PC-9 (cell line): ENCODE measurements at regions not wholly inside any gene's neighbourhood (a gene's known extent, or its start where the extent isn't known, plus 50 kb on each side); places are given as distances from the start of the nearest gene placed in this dataset.

Experiments used
- BruUV-seq: library from RNA; stranded (reverse); fragments of 400-500 nt; replicated peaks from 2 replicates; lab custom pipeline; 2021; lab: Mats Ljungman, UMichigan
- CTCF ChIA-PET: fragments of 300-600 bp; sonication (Branson Sonifier 250); formaldehyde crosslinking; loops from one replicate; lab custom pipeline; 2022; ENCODE audit warnings: antibody characterized with exemption; lab: Charles Lee
- POLR2A ChIA-PET: fragments of 300-600 bp; sonication (Branson Sonifier 250); formaldehyde crosslinking; loops from one replicate; lab custom pipeline; 2022; ENCODE audit warnings: antibody characterized with exemption; ENCODE audit not compliant: unreplicated experiment; lab: Charles Lee
- DNase-seq, 2 experiments: peaks; one replicate each; pipeline versions ENCODE4 v3.0.0 to v3.0.0-alpha.2; 2015 to 2022; ENCODE audit warnings: mixed read lengths in 1 of 2
- H2AFZ ChIP-seq: fragments of 200-600 bp; sonication (generic); 2 replicates; pipeline ENCODE4 v1.8.1; 2017; ENCODE audit warnings: antibody characterized with exemption
- H3F3A ChIP-seq: fragments of 200-600 bp; sonication (generic); 2 replicates; pipeline ENCODE4 v1.8.1; 2017; ENCODE audit warnings: antibody characterized with exemption, mild to moderate bottlenecking, low read depth; ENCODE audit not compliant: insufficient read depth
- H3K27ac ChIP-seq: fragments of 200-600 bp; sonication (generic); 2 replicates; pipeline ENCODE4 v1.6.1; 2016; ENCODE audit warnings: mixed run types
- H3K27me3 ChIP-seq: fragments of 200-600 bp; sonication (generic); 2 replicates; pipeline ENCODE4 v1.6.1; 2016; ENCODE audit warnings: low read depth, mixed run types; ENCODE audit not compliant: insufficient read depth
- H3K36me3 ChIP-seq: fragments of 200-600 bp; sonication (generic); 2 replicates; pipeline ENCODE4 v1.6.1; 2016; ENCODE audit warnings: low read depth, mixed run types
- H3K4me1 ChIP-seq: fragments of 200-600 bp; sonication (generic); replicated peaks from 2 replicates; pipeline ENCODE4 v1.6.1; 2016; ENCODE audit warnings: mixed run types; ENCODE audit not compliant: insufficient read depth
- H3K4me2 ChIP-seq: fragments of 200-600 bp; sonication (generic); 2 replicates; pipeline ENCODE4 v1.6.1; 2017; ENCODE audit warnings: mixed run types
- H3K4me3 ChIP-seq: fragments of 200-600 bp; sonication (generic); 2 replicates; pipeline ENCODE4 v1.6.1; 2016; ENCODE audit warnings: mixed run types
- H3K79me2 ChIP-seq: fragments of 200-600 bp; sonication (generic); 2 replicates; pipeline ENCODE4 v1.6.1; 2017; ENCODE audit warnings: low read depth, mixed run types
- H3K9me2 ChIP-seq: fragments of 200-600 bp; sonication (generic); 2 replicates; pipeline ENCODE4 v1.8.1; 2017; ENCODE audit warnings: mild to moderate bottlenecking; ENCODE audit not compliant: insufficient read depth
- H3K9me3 ChIP-seq: fragments of 200-600 bp; sonication (generic); 2 replicates; pipeline ENCODE4 v1.8.1; 2016; ENCODE audit warnings: low read depth; ENCODE audit not compliant: insufficient read depth
- H4K20me1 ChIP-seq: fragments of 200-600 bp; sonication (generic); 2 replicates; pipeline ENCODE4 v1.8.1; 2017; ENCODE audit not compliant: insufficient read depth
- EZH2 ChIP-seq: fragments of 200-600 bp; sonication (generic); IDR thresholded peaks from 2 replicates; pipeline ENCODE4 v1.8.0; 2017; ENCODE audit warnings: antibody characterized with exemption, low read depth
- intact Hi-C: fragments of 100-400 bp; cut with micrococcal nuclease; formaldehyde crosslinking; loops from one replicate; pipeline ENCODE4 v1.10.0; 2022; ENCODE audit not compliant: unreplicated experiment
- TF ChIP-seq, protein P1 (sequence below): fragments of 200-600 bp; sonication (generic); conservative IDR thresholded peaks from 2 replicates; pipeline ENCODE4 v1.6.1; 2017; ENCODE audit warnings: mixed run types, antibody characterized with exemption, mild to moderate bottlenecking, moderate library complexity

DNA sequence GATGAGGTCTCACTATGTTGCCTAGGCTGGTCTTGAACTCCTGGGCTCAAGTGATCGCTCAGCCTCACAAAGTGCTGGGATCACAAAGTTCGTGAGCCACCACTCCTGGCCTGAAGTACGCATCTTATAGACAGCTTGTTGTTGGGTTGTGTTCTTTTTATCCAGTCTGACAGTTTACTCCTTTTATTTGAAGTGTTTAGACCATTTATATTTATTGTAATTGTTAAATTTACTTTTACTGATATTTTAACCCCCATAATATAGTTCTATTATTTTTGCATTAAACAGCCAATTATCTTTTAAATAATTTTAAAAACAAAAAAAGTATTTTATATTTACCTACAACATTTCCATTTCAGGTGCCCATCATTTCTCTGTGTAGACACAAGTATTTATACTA is 303.0 kb upstream of the HDAC4 start:
- DNase-seq = no peak
- Histone ChIP-seq H3K9me2 (no peaks in the 10 kb centered on the region), H3K9me3 (no peaks in the 10 kb centered on the region; the same call in 1 of the 2 replicates), H4K20me1 (no peaks in the 10 kb centered on the region), H3K79me2 (no peaks in the 10 kb centered on the region), H3K27me3 (peaks cover 52% of the 10 kb centered on the region), H3F3A (no peaks in the 10 kb centered on the region), H3K4me3 (no peak overlapping the region), H3K27ac (no peak overlapping the region), H2AFZ (no peak overlapping the region), H3K36me3 (no peaks in the 10 kb centered on the region), H3K4me2 (no peak overlapping the region), H3K4me1 (no peaks in the 10 kb centered on the region)
- no TSS peak for BruUV-seq
- POLR2A ChIA-PET = no interaction called here
- intact Hi-C loops = no loop called here
- CTCF ChIA-PET = no interaction called here
- TF ChIP-seq, protein P1, sequence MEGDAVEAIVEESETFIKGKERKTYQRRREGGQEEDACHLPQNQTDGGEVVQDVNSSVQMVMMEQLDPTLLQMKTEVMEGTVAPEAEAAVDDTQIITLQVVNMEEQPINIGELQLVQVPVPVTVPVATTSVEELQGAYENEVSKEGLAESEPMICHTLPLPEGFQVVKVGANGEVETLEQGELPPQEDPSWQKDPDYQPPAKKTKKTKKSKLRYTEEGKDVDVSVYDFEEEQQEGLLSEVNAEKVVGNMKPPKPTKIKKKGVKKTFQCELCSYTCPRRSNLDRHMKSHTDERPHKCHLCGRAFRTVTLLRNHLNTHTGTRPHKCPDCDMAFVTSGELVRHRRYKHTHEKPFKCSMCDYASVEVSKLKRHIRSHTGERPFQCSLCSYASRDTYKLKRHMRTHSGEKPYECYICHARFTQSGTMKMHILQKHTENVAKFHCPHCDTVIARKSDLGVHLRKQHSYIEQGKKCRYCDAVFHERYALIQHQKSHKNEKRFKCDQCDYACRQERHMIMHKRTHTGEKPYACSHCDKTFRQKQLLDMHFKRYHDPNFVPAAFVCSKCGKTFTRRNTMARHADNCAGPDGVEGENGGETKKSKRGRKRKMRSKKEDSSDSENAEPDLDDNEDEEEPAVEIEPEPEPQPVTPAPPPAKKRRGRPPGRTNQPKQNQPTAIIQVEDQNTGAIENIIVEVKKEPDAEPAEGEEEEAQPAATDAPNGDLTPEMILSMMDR = no peak
- TF ChIP-seq EZH2 = no peak

DNA sequence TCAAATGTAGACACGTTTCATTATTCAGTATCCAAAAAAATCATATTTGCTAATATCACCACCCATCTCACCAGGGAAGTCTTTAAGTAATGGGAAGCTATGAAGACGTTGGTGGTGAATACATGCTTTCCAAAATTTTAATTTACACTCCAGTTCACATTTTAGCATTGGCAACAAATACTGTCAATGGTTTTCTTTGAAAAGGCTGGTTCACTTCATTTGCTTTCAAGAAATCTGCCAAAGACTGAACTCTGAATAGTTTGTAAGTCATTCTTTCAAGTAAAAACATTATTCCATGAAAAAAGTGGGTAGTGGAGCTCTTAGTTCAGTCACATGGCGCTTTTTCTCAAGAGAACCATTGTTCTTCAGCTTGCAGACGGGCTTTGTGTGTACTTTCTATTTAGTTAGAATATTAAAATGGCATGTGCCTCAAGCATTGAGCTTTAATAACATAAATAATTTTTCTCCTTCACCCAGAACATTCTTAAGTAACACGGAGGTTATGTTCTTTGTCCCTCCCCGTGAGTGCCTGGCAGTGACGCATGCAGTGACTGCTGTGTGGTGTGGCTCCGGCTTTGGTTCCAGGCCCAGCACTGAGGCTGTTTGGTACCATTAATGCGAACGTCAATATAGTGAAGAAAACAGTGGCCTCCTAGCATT is 300.0 kb upstream of the HDAC4 start:
- Histone ChIP-seq H3K4me2 (no peak overlapping the region), H3K27me3 (peaks cover 78% of the 10 kb centered on the region), H3K27ac (no peak overlapping the region), H3K4me3 (no peak overlapping the region), H3K4me1 (no peaks in the 10 kb centered on the region), H3K9me3 (no peaks in the 10 kb centered on the region; the same call in 1 of the 2 replicates), H4K20me1 (no peaks in the 10 kb centered on the region), H3K9me2 (no peaks in the 10 kb centered on the region), H2AFZ (no peak overlapping the region), H3K79me2 (no peaks in the 10 kb centered on the region), H3F3A (no peaks in the 10 kb centered on the region), H3K36me3 (no peaks in the 10 kb centered on the region)
- intact Hi-C loops = no loop called here
- TF ChIP-seq, protein P1 = no peak
- no peak for TF ChIP-seq EZH2
- POLR2A ChIA-PET = interaction anchor here (0.6 kb wide), 1 partner anchor 105 kb away, joined by 5 read pairs; no protein-coding TSS in a partner anchor
- DNase-seq = no peak
- BruUV-seq = no TSS peak
- CTCF ChIA-PET = no interaction called here

DNA sequence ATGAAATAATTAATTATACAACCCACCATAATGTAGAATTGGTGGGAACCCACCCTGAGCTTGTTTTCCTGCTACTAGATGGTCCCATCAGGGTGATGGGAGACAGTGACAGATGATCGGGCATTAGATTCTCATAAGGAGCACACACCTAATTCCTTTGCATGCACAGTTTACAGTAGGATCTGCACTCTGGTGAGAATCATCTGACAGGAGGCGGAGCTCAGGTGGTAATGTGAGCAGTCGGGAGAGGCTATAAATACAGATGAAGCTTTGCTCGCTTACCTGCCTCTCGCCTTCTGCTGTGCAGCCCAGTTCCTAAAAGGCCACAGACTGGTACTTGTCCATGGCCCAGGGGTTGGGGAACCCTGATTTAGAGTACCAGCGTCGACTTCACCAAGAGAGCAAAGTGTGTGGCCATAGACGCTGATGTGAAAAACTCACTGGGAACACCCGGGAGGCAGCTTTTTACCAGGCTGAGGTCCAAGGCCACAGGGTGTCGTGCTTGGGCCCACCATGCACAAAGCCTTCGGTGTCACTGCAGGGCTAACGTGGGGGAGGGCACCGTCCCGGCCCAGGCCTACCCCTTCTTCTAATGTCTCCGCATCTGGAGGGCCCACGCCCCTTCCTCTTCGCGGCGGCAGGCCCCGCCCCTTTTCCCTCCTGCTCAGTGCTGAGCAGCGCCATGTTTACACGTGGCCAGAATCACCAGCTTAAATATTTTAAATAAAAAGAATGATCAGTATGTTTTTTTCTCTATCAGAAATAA is 296.8 kb upstream of the HDAC4 start:
- no peak for DNase-seq
- no peaks in the 10 kb centered on the region for H4K20me1 ChIP-seq
- CTCF ChIA-PET = no interaction called here
- H3K36me3 ChIP-seq = no peaks in the 10 kb centered on the region
- BruUV-seq = no TSS peak
- H3K9me2 ChIP-seq = no peaks in the 10 kb centered on the region
- H3F3A ChIP-seq = no peaks in the 10 kb centered on the region
- intact Hi-C loops = no loop called here
- H3K4me1 ChIP-seq = no peaks in the 10 kb centered on the region
- no peak overlapping the region for H2AFZ ChIP-seq
- H3K4me2 ChIP-seq = no peak overlapping the region
- H3K4me3 ChIP-seq = no peak overlapping the region
- H3K27me3 ChIP-seq = peaks cover 97% of the 10 kb centered on the region
- POLR2A ChIA-PET = interaction anchor here (0.7 kb wide), 1 partner anchor 213 kb away, joined by 3 read pairs; no protein-coding TSS in a partner anchor
- H3K9me3 ChIP-seq = no peaks in the 10 kb centered on the region
- no peak overlapping the region for H3K27ac ChIP-seq
- no peaks in the 10 kb centered on the region for H3K79me2 ChIP-seq
- TF ChIP-seq, protein P1 = no peak
- TF ChIP-seq EZH2 = no peak
